GM23248 (cell line): ENCODE measurements at regions not wholly inside any gene's neighbourhood (a gene's known extent, or its start where the extent isn't known, plus 50 kb on each side); places are given as distances from the start of the nearest gene placed in this dataset.
A peak's percentile ranks its signal among the peaks of the same experiment; 100 is the strongest.

ENCODE experiments used
- DNase-seq: peaks from one replicate; pipeline ENCODE4 v3.0.0-alpha.2; 2015
- H2AFZ ChIP-seq: fragments of 200-600 bp; sonication (generic); 2 replicates; pipeline ENCODE4 v1.6.1; 2016; ENCODE audit warnings: antibody characterized with exemption
- H3F3A ChIP-seq: fragments of 200-600 bp; sonication (generic); 2 replicates; pipeline ENCODE4 v1.6.1; 2016; ENCODE audit warnings: mild to moderate bottlenecking, antibody characterized with exemption, mixed run types; ENCODE audit not compliant: insufficient read depth
- H3K27ac ChIP-seq: fragments of 200-600 bp; sonication (generic); 2 replicates; pipeline ENCODE4 v1.5.1; 2016; ENCODE audit warnings: mild to moderate bottlenecking
- H3K27me3 ChIP-seq: fragments of 200-600 bp; sonication (generic); replicated peaks from 2 replicates; pipeline ENCODE4 v1.6.1; 2016; ENCODE audit warnings: mild to moderate bottlenecking; ENCODE audit not compliant: insufficient read depth
- H3K36me3 ChIP-seq: fragments of 200-600 bp; sonication (generic); 2 replicates; pipeline ENCODE4 v1.6.1; 2016; ENCODE audit warnings: low read depth, mild to moderate bottlenecking
- H3K4me1 ChIP-seq: fragments of 200-600 bp; sonication (generic); 2 replicates; pipeline ENCODE4 v1.6.1; 2016; ENCODE audit warnings: mild to moderate bottlenecking; ENCODE audit not compliant: insufficient read depth
- H3K4me2 ChIP-seq: fragments of 200-600 bp; sonication (generic); one replicate; pipeline ENCODE4 v1.6.1; 2016; ENCODE audit warnings: mild to moderate bottlenecking; ENCODE audit not compliant: unreplicated experiment
- H3K4me3 ChIP-seq: fragments of 200-600 bp; sonication (generic); 2 replicates; pipeline ENCODE4 v1.5.1; 2016; ENCODE audit warnings: mild to moderate bottlenecking
- H3K79me2 ChIP-seq: fragments of 200-600 bp; sonication (generic); 2 replicates; pipeline ENCODE4 v1.6.1; 2016; ENCODE audit warnings: mild to moderate bottlenecking; ENCODE audit not compliant: insufficient read depth
- H3K9ac ChIP-seq: fragments of 200-600 bp; sonication (generic); 2 replicates; pipeline ENCODE4 v1.6.1; 2016; ENCODE audit warnings: mild to moderate bottlenecking
- H3K9me2 ChIP-seq: fragments of 200-600 bp; sonication (generic); 2 replicates; pipeline ENCODE4 v1.6.1; 2016; ENCODE audit warnings: mixed run types, mild to moderate bottlenecking, moderate library complexity; ENCODE audit not compliant: insufficient read depth
- H3K9me3 ChIP-seq: fragments of 200-600 bp; sonication (generic); one replicate; pipeline ENCODE4 v1.6.1; 2017; ENCODE audit warnings: low read depth
- H4K20me1 ChIP-seq: fragments of 200-600 bp; sonication (generic); 2 replicates; pipeline ENCODE4 v1.6.0; 2016; ENCODE audit not compliant: insufficient read depth
- EZH2 ChIP-seq: fragments of 200-600 bp; sonication (generic); IDR thresholded peaks from 2 replicates; pipeline ENCODE4 v1.6.1; 2018; ENCODE audit warnings: antibody characterized with exemption, mild to moderate bottlenecking; ENCODE audit not compliant: insufficient read depth, poor library complexity, severe bottlenecking
- EZH2phosphoT487 ChIP-seq: fragments of 200-600 bp; sonication (generic); IDR thresholded peaks from 2 replicates; pipeline ENCODE4 v1.6.1; 2018; ENCODE audit warnings: antibody characterized with exemption, moderate library complexity, mild to moderate bottlenecking, low read depth; ENCODE audit not compliant: insufficient read depth
- WGBS, 2 experiments: methylation state at CpG; one replicate each; pipeline ENCODE4 v1.1.6; 2015 to 2017; ENCODE audit warnings: low lambda C conversion rate in 2 of 2, low coverage in 1 of 2; ENCODE audit errors: missing lambda C conversion rate in 2 of 2; 5-methylcytosine and 5-hydroxymethylcytosine counted together
- in situ Hi-C: fragments of 300-500 bp; cut with MboI; formaldehyde crosslinking; loops from 2 replicates; pipeline ENCODE4 v1.15.0; 2020

DNA sequence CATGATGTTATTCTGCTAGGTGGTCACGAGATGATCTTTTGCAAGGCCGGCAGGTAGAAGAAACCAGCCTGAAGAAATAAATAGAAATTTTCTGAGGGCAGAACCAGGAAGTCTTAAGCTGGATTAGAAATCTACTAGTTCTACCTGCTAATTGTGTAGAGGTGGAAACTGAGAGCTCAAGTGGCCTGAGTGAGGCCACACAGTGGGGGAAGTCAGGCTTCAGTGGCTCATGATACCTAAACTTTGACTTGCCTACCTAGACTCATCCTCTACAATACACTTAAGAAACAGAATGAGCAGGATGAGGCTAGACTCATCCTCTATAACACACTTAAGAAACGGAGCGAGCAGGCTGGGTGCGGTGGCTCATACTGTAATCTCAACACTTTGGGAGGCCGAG lies 134.9 kb upstream of the NDUFV2 start:
- 94 to 95% methylated on average over 6 of the region's 6 CpGs for WGBS, 2 experiments
- Histone ChIP-seq H3K27ac (no peak overlapping the region), H3K4me1 (peaks cover 13% of the 10 kb centered on the region), H3K9ac (no peak overlapping the region), H2AFZ (no peak overlapping the region), H3F3A (peaks cover 11% of the 10 kb centered on the region; the same call in 1 of the 2 replicates), H3K79me2 (no peaks in the 10 kb centered on the region), H3K4me3 (no peak overlapping the region), H3K27me3 (no peaks in the 10 kb centered on the region), H4K20me1 (no peaks in the 10 kb centered on the region), H3K9me2 (no peaks in the 10 kb centered on the region), H3K4me2 (no peak overlapping the region), H3K36me3 (no peaks in the 10 kb centered on the region), H3K9me3 (no peaks in the 10 kb centered on the region)
- no peak for DNase-seq
- no peak for TF ChIP-seq EZH2
- no peak for TF ChIP-seq EZH2phosphoT487
- in situ Hi-C loops = no loop called here

GRCh38 chr18:8969639-8970390 lies 132.7 kb upstream of the NDUFV2 start:
- in situ Hi-C loops = no loop called here
- Histone ChIP-seq H3K27ac (peak overlapping the region; percentile 54), H3K9me3 (no peaks in the 10 kb centered on the region), H3K4me3 (no peak overlapping the region), H3K9ac (no peak overlapping the region), H3K9me2 (no peaks in the 10 kb centered on the region), H3K4me1 (peaks cover 13% of the 10 kb centered on the region), H3K4me2 (peak overlapping the region; percentile 8), H3F3A (peaks cover 11% of the 10 kb centered on the region; the same call in 1 of the 2 replicates), H4K20me1 (no peaks in the 10 kb centered on the region), H2AFZ (peak overlapping the region; percentile 50), H3K79me2 (no peaks in the 10 kb centered on the region), H3K36me3 (no peaks in the 10 kb centered on the region), H3K27me3 (no peaks in the 10 kb centered on the region)
- TF ChIP-seq EZH2 (no peak), EZH2phosphoT487 (no peak)
- peak; percentile 81 for DNase-seq
- WGBS, 2 experiments = 40 to 43% methylated on average over 4 of the region's 4 CpGs

- Histone ChIP-seq H3K79me2 (no peaks in the 10 kb centered on the region), H3K27ac (0 out of 2 replicates have a peak overlapping the region, but pooled peaks have one; percentile 54), H4K20me1 (no peaks in the 10 kb centered on the region), H2AFZ (peak overlapping the region; percentile 50), H3K36me3 (no peaks in the 10 kb centered on the region), H3K9ac (no peak overlapping the region), H3K9me2 (no peaks in the 10 kb centered on the region), H3K4me1 (peaks cover 13% of the 10 kb centered on the region), H3K4me3 (no peak overlapping the region), H3K9me3 (no peaks in the 10 kb centered on the region), H3F3A (peaks cover 11% of the 10 kb centered on the region; the same call in 1 of the 2 replicates), H3K27me3 (no peaks in the 10 kb centered on the region), H3K4me2 (no peak overlapping the region)
- no peak for TF ChIP-seq EZH2phosphoT487
- TF ChIP-seq EZH2 = no peak
- 86 to 94% methylated on average over 6 of the region's 6 CpGs for WGBS, 2 experiments
- no peak for DNase-seq
- in situ Hi-C loops = no loop called here
These were observed 131.7 kb upstream of the NDUFV2 start for GRCh38 chr18:8970843-8971242.

- Histone ChIP-seq H4K20me1 (no peaks in the 10 kb centered on the region), H3K27ac (no peak overlapping the region), H3K9me3 (no peaks in the 10 kb centered on the region), H3K9ac (no peak overlapping the region), H3F3A (peaks cover 11% of the 10 kb centered on the region; the same call in 1 of the 2 replicates), H3K79me2 (no peaks in the 10 kb centered on the region), H3K4me2 (no peak overlapping the region), H3K9me2 (no peaks in the 10 kb centered on the region), H3K4me3 (no peak overlapping the region), H3K36me3 (no peaks in the 10 kb centered on the region), H2AFZ (no peak overlapping the region), H3K4me1 (peaks cover 13% of the 10 kb centered on the region), H3K27me3 (no peaks in the 10 kb centered on the region)
- no peak for TF ChIP-seq EZH2
- TF ChIP-seq EZH2phosphoT487 = no peak
- WGBS, 2 experiments = 92 to 93% methylated on average over 7 of the region's 7 CpGs
- DNase-seq = no peak
- in situ Hi-C loops = no loop called here
These were observed 130.4 kb upstream of the NDUFV2 start for GRCh38 chr18:8972116-8972515.
